Calu3 (cell line): ENCODE measurements at regions not wholly inside any gene's neighbourhood (a gene's known extent, or its start where the extent isn't known, plus 50 kb on each side); places are given as distances from the start of the nearest gene placed in this dataset.

ENCODE experiments used
- BruUV-seq: library from RNA; stranded (reverse); fragments of 400-500 nt; replicated peaks from 2 replicates; lab custom pipeline; 2021; lab: Mats Ljungman, UMichigan
- CTCF ChIA-PET: fragments of 300-600 bp; sonication (Branson Sonifier 250); formaldehyde crosslinking; loops from one replicate; lab custom pipeline; 2022; ENCODE audit warnings: antibody characterized with exemption; lab: Charles Lee
- DNase-seq: peaks from one replicate; pipeline ENCODE4 v3.0.0; 2022
- H3K27ac Mint-ChIP-seq: one replicate; pipeline ENCODE4 v1.8.0; 2022; ENCODE audit warnings: mixed read lengths; ENCODE audit not compliant: unreplicated experiment
- H3K27me3 Mint-ChIP-seq: one replicate; pipeline ENCODE4 v1.8.0; 2022; ENCODE audit warnings: mixed read lengths; ENCODE audit not compliant: unreplicated experiment
- H3K36me3 Mint-ChIP-seq: one replicate; pipeline ENCODE4 v1.8.0; 2022; ENCODE audit warnings: mild to moderate bottlenecking, moderate library complexity, mixed read lengths; ENCODE audit not compliant: insufficient read depth, unreplicated experiment
- H3K4me1 Mint-ChIP-seq: one replicate; pipeline ENCODE4 v1.8.0; 2022; ENCODE audit warnings: mild to moderate bottlenecking, low read depth, mixed read lengths; ENCODE audit not compliant: unreplicated experiment
- H3K4me3 Mint-ChIP-seq: one replicate; pipeline ENCODE4 v1.8.0; 2022; ENCODE audit warnings: mild to moderate bottlenecking, low read depth, moderate library complexity, mixed read lengths; ENCODE audit not compliant: unreplicated experiment
- H3K9me3 Mint-ChIP-seq: one replicate; pipeline ENCODE4 v1.8.0; 2022; ENCODE audit warnings: low read depth, mixed read lengths; ENCODE audit not compliant: unreplicated experiment
- intact Hi-C: fragments of 100-400 bp; cut with micrococcal nuclease; formaldehyde crosslinking; loops from one replicate; pipeline ENCODE4 v1.10.0; 2022; ENCODE audit not compliant: unreplicated experiment
- TF ChIP-seq, protein P1 (sequence below): fragments of 200-600 bp; IDR thresholded peaks from one replicate; pipeline ENCODE4 v1.8.0; 2022; ENCODE audit warnings: antibody characterized with exemption; ENCODE audit not compliant: unreplicated experiment

DNA sequence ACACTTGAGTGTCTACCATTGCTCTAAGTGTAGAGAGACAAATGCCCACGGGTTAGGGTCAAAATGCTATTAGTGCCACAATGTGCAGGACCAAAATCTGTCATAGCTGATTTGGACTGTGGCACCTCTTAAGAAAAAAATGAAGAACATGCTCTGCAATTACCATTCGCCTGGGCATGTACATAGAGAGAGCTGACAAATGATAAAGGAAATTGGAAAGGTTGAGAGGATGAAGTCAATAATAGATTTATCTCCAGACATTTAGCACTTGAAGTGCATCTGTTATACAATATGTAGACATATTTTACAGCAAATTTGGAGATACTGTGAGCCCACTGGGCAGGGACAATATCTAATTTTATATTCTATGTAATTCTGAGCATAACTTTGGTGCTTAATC lies 804.4 kb downstream of the SATB2 start:
- no TSS peak for BruUV-seq
- no peak for DNase-seq
- no peak overlapping the region for H3K27ac Mint-ChIP-seq
- no peak overlapping the region for H3K4me3 Mint-ChIP-seq
- H3K36me3 Mint-ChIP-seq = no peaks in the 10 kb centered on the region
- no peaks in the 10 kb centered on the region for H3K27me3 Mint-ChIP-seq
- CTCF ChIA-PET = no interaction called here
- H3K4me1 Mint-ChIP-seq = no peaks in the 10 kb centered on the region
- H3K9me3 Mint-ChIP-seq = no peaks in the 10 kb centered on the region
- TF ChIP-seq, protein P1, sequence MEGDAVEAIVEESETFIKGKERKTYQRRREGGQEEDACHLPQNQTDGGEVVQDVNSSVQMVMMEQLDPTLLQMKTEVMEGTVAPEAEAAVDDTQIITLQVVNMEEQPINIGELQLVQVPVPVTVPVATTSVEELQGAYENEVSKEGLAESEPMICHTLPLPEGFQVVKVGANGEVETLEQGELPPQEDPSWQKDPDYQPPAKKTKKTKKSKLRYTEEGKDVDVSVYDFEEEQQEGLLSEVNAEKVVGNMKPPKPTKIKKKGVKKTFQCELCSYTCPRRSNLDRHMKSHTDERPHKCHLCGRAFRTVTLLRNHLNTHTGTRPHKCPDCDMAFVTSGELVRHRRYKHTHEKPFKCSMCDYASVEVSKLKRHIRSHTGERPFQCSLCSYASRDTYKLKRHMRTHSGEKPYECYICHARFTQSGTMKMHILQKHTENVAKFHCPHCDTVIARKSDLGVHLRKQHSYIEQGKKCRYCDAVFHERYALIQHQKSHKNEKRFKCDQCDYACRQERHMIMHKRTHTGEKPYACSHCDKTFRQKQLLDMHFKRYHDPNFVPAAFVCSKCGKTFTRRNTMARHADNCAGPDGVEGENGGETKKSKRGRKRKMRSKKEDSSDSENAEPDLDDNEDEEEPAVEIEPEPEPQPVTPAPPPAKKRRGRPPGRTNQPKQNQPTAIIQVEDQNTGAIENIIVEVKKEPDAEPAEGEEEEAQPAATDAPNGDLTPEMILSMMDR = no peak
- intact Hi-C loops = loop anchor here (5.0 to 10.0 kb wide), 2 partner anchors 341 to 601 kb away; no protein-coding TSS in a partner anchor

DNA sequence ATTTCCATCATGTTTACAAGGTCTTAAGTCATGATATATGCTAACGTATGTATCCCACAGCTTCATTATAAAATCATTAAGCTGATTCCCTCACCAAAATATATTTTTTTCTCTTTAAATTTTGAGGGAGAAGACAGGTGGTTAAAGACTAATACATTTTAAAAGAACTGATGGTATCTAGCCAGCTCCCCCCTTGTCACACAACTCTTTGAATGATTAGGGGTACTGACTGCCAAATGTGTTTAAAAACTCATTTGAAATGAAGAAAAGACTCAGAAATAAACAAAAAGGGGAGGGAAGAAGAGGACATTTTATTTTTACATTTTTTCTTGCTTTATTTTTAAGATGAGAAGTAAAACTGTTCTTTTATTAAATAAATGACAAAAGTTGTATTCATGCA lies 805.3 kb downstream of the SATB2 start:
- Mint-ChIP-seq H3K4me3 (no peak overlapping the region), H3K27ac (no peak overlapping the region), H3K27me3 (no peaks in the 10 kb centered on the region), H3K9me3 (no peaks in the 10 kb centered on the region), H3K36me3 (no peaks in the 10 kb centered on the region), H3K4me1 (no peaks in the 10 kb centered on the region)
- TF ChIP-seq, protein P1 = no peak
- BruUV-seq = no TSS peak
- DNase-seq = no peak
- CTCF ChIA-PET = no interaction called here
- intact Hi-C loops = loop anchor here (5.0 to 10.0 kb wide), 2 partner anchors 340 to 602 kb away; no protein-coding TSS in a partner anchor

- TF ChIP-seq, protein P1 = no peak
- Mint-ChIP-seq H3K27ac (no peak overlapping the region), H3K4me1 (no peaks in the 10 kb centered on the region), H3K9me3 (no peaks in the 10 kb centered on the region), H3K4me3 (no peak overlapping the region), H3K36me3 (no peaks in the 10 kb centered on the region), H3K27me3 (no peaks in the 10 kb centered on the region)
- BruUV-seq = no TSS peak
- no peak for DNase-seq
- CTCF ChIA-PET = no interaction called here
- intact Hi-C loops = no loop called here
Observed at GRCh38 chr2:198645816-198646215, 811.9 kb downstream of the SATB2 start.

DNA sequence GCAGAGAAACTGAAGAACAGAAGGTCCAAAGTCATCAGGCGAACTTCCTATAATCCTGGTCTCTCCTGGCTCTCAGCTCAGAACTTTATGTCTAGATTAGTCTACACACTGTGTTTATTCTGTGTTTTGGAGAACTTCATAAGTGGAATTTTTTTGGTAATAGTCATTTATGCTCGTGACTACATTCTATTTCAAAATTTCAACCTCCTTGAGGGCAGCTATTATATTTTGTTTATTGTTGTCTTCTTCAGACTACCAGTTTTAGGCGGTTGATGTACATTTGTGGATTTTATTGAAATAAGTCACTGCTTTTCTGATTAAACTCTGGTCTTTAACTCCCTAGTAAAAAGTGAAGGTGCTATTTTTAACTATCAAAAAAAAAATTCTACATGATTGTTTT lies 816.6 kb downstream of the SATB2 start:
- TF ChIP-seq, protein P1 = no peak
- no peak for DNase-seq
- Mint-ChIP-seq H3K27me3 (no peaks in the 10 kb centered on the region), H3K4me3 (no peak overlapping the region), H3K9me3 (no peaks in the 10 kb centered on the region), H3K36me3 (no peaks in the 10 kb centered on the region), H3K4me1 (no peaks in the 10 kb centered on the region), H3K27ac (no peak overlapping the region)
- no TSS peak for BruUV-seq
- CTCF ChIA-PET = no interaction called here
- intact Hi-C loops = no loop called here
